ENCODE measurements at regions not wholly inside any gene's neighbourhood (a gene's known extent, or its start where the extent isn't known, plus 50 kb on each side); places are given as distances from the start of the nearest gene placed in this dataset.

DNA sequence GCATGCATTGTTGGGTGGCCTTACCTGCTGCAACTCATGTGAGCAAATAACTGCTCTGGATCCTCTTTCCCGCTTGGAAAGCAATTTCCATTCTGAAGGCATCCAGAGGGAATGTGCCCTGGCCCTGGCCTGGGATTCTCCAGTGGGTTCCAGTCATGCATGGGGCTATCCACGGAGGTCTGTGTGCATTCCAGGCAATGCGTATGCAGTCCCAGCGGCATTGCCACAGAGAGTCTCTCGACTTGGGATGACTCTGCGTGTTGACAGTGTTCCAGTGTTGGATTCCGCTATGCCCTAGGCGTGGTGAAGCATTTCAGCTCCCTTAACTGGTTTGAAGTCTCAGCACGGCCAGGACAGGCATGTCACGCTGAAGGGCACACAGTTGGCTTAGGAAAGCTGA, 113.9 kb downstream of the SNRPN start:
- TF ChIP-seq, protein P1, sequence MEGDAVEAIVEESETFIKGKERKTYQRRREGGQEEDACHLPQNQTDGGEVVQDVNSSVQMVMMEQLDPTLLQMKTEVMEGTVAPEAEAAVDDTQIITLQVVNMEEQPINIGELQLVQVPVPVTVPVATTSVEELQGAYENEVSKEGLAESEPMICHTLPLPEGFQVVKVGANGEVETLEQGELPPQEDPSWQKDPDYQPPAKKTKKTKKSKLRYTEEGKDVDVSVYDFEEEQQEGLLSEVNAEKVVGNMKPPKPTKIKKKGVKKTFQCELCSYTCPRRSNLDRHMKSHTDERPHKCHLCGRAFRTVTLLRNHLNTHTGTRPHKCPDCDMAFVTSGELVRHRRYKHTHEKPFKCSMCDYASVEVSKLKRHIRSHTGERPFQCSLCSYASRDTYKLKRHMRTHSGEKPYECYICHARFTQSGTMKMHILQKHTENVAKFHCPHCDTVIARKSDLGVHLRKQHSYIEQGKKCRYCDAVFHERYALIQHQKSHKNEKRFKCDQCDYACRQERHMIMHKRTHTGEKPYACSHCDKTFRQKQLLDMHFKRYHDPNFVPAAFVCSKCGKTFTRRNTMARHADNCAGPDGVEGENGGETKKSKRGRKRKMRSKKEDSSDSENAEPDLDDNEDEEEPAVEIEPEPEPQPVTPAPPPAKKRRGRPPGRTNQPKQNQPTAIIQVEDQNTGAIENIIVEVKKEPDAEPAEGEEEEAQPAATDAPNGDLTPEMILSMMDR (IDR thresholded peaks at IDR 0.05; ENCODE audit: insufficient read depth, low read depth, low read length, missing control alignments): no peak
- no peak overlapping the region for H3K4me3 ChIP-seq (ENCODE audit: low read depth, low read length)
- no peak for DNase-seq (ENCODE audit: low read depth)

DNA sequence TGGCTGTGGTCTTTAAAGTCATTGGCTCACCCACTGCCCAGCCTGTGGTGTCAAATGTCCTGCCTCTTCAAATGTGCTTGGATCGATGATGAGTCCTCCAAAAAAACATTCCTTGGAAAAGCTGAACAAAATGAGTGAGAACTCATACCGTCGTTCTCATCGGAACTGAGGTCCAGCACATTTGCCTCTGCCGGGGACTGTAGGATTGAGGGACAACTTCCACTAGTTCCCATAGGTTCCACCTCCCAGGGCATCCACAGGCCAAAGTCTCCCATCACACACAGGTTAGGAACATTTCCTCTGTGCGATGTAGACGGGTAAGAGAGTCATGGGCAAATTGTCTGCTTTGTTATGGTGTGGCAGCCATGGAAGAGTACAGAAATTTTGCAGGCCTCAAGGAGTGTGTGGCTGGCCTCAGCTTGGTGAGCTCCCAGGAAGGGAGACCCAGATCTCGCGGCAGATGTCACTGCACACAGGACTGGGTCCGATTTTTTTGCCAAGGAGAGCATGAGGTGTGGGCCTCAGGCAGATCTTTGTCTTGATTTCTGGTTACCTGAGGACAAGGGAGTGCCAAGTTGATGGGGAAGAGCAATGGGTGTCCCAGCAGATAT, 115.7 kb downstream of the SNRPN start:
- no peak overlapping the region for H3K4me3 ChIP-seq (ENCODE audit: low read depth, low read length)
- TF ChIP-seq, protein P1 (IDR thresholded peaks at IDR 0.05; ENCODE audit: insufficient read depth, low read depth, low read length, missing control alignments): no peak
- no peak for DNase-seq (ENCODE audit: low read depth)

GRCh38 chr15:25072857-25073476, 118.2 kb downstream of the SNRPN start:
- TF ChIP-seq, protein P1 (IDR thresholded peaks at IDR 0.05; ENCODE audit: insufficient read depth, low read depth, low read length, missing control alignments): no peak

DNA sequence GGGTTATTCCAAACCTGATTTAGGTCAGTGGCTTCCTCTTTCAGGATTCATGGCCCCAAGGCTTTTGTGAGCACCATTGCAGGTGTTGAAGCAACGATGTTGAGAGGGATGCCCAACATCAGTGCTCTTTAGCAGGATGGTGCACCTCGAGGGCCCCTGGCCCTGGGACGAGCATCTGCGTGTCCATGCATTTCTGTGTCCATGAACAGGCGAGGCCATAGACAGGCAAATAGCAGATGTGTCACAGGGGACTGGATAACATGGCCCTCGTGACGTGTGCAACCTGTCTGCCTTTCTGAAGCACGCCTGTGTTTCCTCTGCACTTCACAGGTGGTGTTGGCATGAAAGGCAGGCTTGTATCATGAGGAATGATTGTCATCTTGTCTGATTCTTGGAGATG, 132.3 kb downstream of the SNRPN start:
- H3K4me3 ChIP-seq (ENCODE audit: low read depth, low read length): no peak overlapping the region
- TF ChIP-seq, protein P1 (IDR thresholded peaks at IDR 0.05; ENCODE audit: insufficient read depth, low read depth, low read length, missing control alignments): no peak
- no peak for DNase-seq (ENCODE audit: low read depth)

More at GRCh38 chr15:25072857-25073476, 118.2 kb downstream of the SNRPN start:
- no peak overlapping the region for H3K4me3 ChIP-seq (ENCODE audit: low read depth, low read length)
- DNase-seq (ENCODE audit: low read depth): no peak

- H3K4me3 ChIP-seq (ENCODE audit: low read depth, low read length): no peak overlapping the region
- DNase-seq (ENCODE audit: low read depth): no peak
- TF ChIP-seq, protein P1 (IDR thresholded peaks at IDR 0.05; ENCODE audit: insufficient read depth, low read depth, low read length, missing control alignments): no peak
Measured at GRCh38 chr15:25088261-25088790, 133.5 kb downstream of the SNRPN start.

DNA sequence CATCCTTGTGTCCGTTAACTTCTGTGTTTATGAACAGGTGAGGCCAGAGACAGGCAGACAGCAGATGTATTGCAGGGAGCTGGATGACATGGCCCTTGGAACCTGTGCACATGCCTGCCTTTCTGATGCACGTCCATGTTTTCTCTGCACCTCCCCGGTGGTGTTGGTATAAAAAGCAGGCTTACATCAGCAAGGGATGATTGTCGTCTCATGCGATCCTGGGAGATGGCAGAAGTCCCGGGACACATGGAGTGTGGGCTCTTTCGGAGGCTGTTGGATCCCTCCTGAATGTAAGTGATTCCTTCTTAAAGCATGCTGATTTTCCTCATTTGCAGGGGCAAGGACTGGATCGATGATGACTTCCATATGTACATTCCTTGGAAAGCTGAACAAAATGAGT, 134.8 kb downstream of the SNRPN start:
- H3K4me3 ChIP-seq (ENCODE audit: low read depth, low read length): no peak overlapping the region
- TF ChIP-seq, protein P1 (IDR thresholded peaks at IDR 0.05; ENCODE audit: insufficient read depth, low read depth, low read length, missing control alignments): no peak
- DNase-seq (ENCODE audit: low read depth): no peak

All from GM12865 (cell line).